ENCODE measurements at regions not wholly inside any gene's neighbourhood (a gene's known extent, or its start where the extent isn't known, plus 50 kb on each side); places are given as distances from the start of the nearest gene placed in this dataset.
A peak's percentile ranks its signal among the peaks of the same experiment; 100 is the strongest.

- Histone ChIP-seq H3K4ac (ENCODE audit: low read depth, low read length) (peak overlapping the region; percentile 75), H3K27me3 (ENCODE audit: control insufficient read depth, insufficient read depth, low read length) (no peaks in the 10 kb centered on the region), H3K9me3 (ENCODE audit: control insufficient read depth, insufficient read depth, low read length) (no peaks in the 10 kb centered on the region), H3K14ac (replicated peaks; ENCODE audit: low read depth, low read length) (peak overlapping the region; percentile 10; the same call in 1 of the 2 replicates), H3K9ac (ENCODE audit: low read depth, low read length) (peak overlapping the region; percentile 98), H2BK120ac (ENCODE audit: low read depth, low read length) (peak overlapping the region; percentile 50; the same call in 1 of the 2 replicates), H3K56ac (ENCODE audit: extremely low read depth, insufficient read depth, low read length) (no peak overlapping the region), H2BK5ac (ENCODE audit: low read depth, low read length, poor library complexity, severe bottlenecking) (peak overlapping the region; percentile 65), H3K4me3 (ENCODE audit: insufficient read depth, low read depth, low read length) (peak overlapping the region; percentile 71), H2BK15ac (ENCODE audit: low read depth, low read length) (no peak overlapping the region), H3K4me2 (ENCODE audit: low read depth, low read length) (peak overlapping the region; percentile 89), H2AK5ac (ENCODE audit: low read depth, low read length) (0 out of 2 replicates have a peak overlapping the region, but pooled peaks have one; percentile 14), H4K91ac (ENCODE audit: insufficient read depth, low read depth, low read length) (peak overlapping the region; percentile 49), H4K5ac (ENCODE audit: low read depth, low read length) (peak overlapping the region; percentile 1), H4K20me1 (ENCODE audit: insufficient read depth, low read length) (peaks cover 61% of the 10 kb centered on the region), H2AFZ (replicated peaks; ENCODE audit: low read length, poor library complexity) (no peak overlapping the region), H3K18ac (ENCODE audit: low read depth, low read length) (peak overlapping the region; percentile 21; the same call in 1 of the 2 replicates), H3K27ac (ENCODE audit: insufficient read depth, low read length) (peak overlapping the region; percentile 88), H2BK20ac (ENCODE audit: low read depth, low read length) (peak overlapping the region; percentile 7; the same call in 1 of the 2 replicates), H4K8ac (ENCODE audit: low read depth in 2 of 2, low read length in 2 of 2) (peak overlapping the region; percentile 15 to 70; a peak in 3 of 4 replicates), H3K36me3 (ENCODE audit: control insufficient read depth, insufficient read depth, low read length) (peaks cover 10% of the 10 kb centered on the region), H2AK9ac (replicated peaks; ENCODE audit: low read depth, low read length, poor library complexity) (no peak overlapping the region), H3K79me1 (ENCODE audit: low read depth in 1 of 2, low read length in 2 of 2) (peaks cover 4 to 40% of the 10 kb centered on the region in 2 experiments), H3K4me1 (ENCODE audit: control insufficient read depth, insufficient read depth, low read length) (peaks cover 14% of the 10 kb centered on the region), H3K23ac (ENCODE audit: low read depth, low read length) (peak overlapping the region; percentile 5; the same call in 1 of the 2 replicates), H3K9me1 (ENCODE audit: insufficient read depth, low read length) (peaks cover 26% of the 10 kb centered on the region)
- intact Hi-C loops (cut with micrococcal nuclease) (loop anchor here (1.0 to 5.0 kb wide), 4 partner anchors 54 to 143 kb away; no protein-coding TSS in a partner anchor), dilution Hi-C loops (cut with HindIII; ENCODE audit: low sequenced_read_pairs, unreplicated experiment) (loop anchor here (25.0 kb wide), 1 partner anchor 111 kb away; no protein-coding TSS in a partner anchor), in situ Hi-C loops (cut with MboI; ENCODE audit: low sequenced_read_pairs) (loop anchor here (5.0 kb wide), 2 partner anchors 96 to 139 kb away; no protein-coding TSS in a partner anchor)
- DNase-seq (peak; percentile 95), ATAC-seq (ENCODE audit: low read depth) (peak; percentile 18)
- ChIA-PET POLR2A (ENCODE audit: unreplicated experiment) (interaction anchor here (0.9 to 1.6 kb wide), 2 partner anchors 22 to 137 kb away, joined by 3 to 4 read pairs; no protein-coding TSS in a partner anchor), CTCF (interaction anchor here (0.5 to 0.8 kb wide), 2 partner anchors 81 to 477 kb away, joined by 3 to 4 read pairs; no protein-coding TSS in a partner anchor)
- TF ChIP-seq POLR2A (IDR thresholded peaks at IDR 0.05; ENCODE audit: low read depth, low read length) (peak; percentile 78), CEBPB (IDR thresholded peaks at IDR 0.05; ENCODE audit: low read depth, low read length) (peak; percentile 75; the same call in 1 of the 2 replicates), BHLHE40 (IDR thresholded peaks at IDR 0.05; ENCODE audit: low read depth, low read length) (no peak), SMC3 (IDR thresholded peaks at IDR 0.05; ENCODE audit: low read depth, low read length) (peak; percentile 16; the same call in 1 of the 2 replicates), FOS (IDR thresholded peaks at IDR 0.05; ENCODE audit: low read depth, low read length) (peak; percentile 35; the same call in 1 of the 2 replicates), MAFK (IDR thresholded peaks at IDR 0.05; ENCODE audit: low read depth, low read length) (no peak)
- WGBS, 2 experiments (ENCODE audit: extremely low coverage in 2 of 2, insufficient read length in 1 of 2): no CpG with 5 or more reads among the region's 1 CpG
- BruUV-seq (replicated peaks): no TSS peak
Observed at GRCh38 chr9:110050925-110051355, 157.0 kb downstream of the C9orf152 start.

Data from IMR-90 (cell line).